ENCODE measurements at regions not wholly inside any gene's neighbourhood (a gene's known extent, or its start where the extent isn't known, plus 50 kb on each side); places are given as distances from the start of the nearest gene placed in this dataset.
"Not testable (repeated sequence)": the region's sequence is repeated elsewhere in the genome, so short reads cannot be mapped to it uniquely, and the experiment has no call there.

GRCh38 chr2:161513295-161514032, 97.4 kb downstream of the TBR1 start:
- in situ Hi-C loops (cut with HindIII; ENCODE audit: low sequenced_read_pairs); DNase-seq (ENCODE audit: low read depth); H3K4me3 ChIP-seq (ENCODE audit: low read depth, low read length): not testable (repeated sequence)

- no peak for TF ChIP-seq CTCF (IDR thresholded peaks at IDR 0.05; ENCODE audit: low read depth, low read length, missing control alignments)
- H3K4me3 ChIP-seq (ENCODE audit: low read depth, low read length): no peak overlapping the region
- no peak for DNase-seq (ENCODE audit: low read depth)
- in situ Hi-C loops (cut with HindIII; ENCODE audit: low sequenced_read_pairs): no loop called here
Observed at GRCh38 chr2:161522796-161523195, 101.4 kb upstream of the SLC4A10 start.

- no peak overlapping the region for H3K4me3 ChIP-seq (ENCODE audit: low read depth, low read length)
- no peak for DNase-seq (ENCODE audit: low read depth)
- no peak for TF ChIP-seq CTCF (IDR thresholded peaks at IDR 0.05; ENCODE audit: low read depth, low read length, missing control alignments)
- in situ Hi-C loops (cut with HindIII; ENCODE audit: low sequenced_read_pairs): no loop called here
Observed at GRCh38 chr2:161533218-161533617, 91.0 kb upstream of the SLC4A10 start.

GRCh38 chr2:161546635-161547034, 77.6 kb upstream of the SLC4A10 start:
- DNase-seq (ENCODE audit: low read depth): no peak
- in situ Hi-C loops (cut with HindIII; ENCODE audit: low sequenced_read_pairs): no loop called here
- TF ChIP-seq CTCF (IDR thresholded peaks at IDR 0.05; ENCODE audit: low read depth, low read length, missing control alignments): no peak
- no peak overlapping the region for H3K4me3 ChIP-seq (ENCODE audit: low read depth, low read length)

GRCh38 chr2:161547130-161547529, 77.1 kb upstream of the SLC4A10 start:
- no peak for DNase-seq (ENCODE audit: low read depth)
- in situ Hi-C loops (cut with HindIII; ENCODE audit: low sequenced_read_pairs): no loop called here
- no peak for TF ChIP-seq CTCF (IDR thresholded peaks at IDR 0.05; ENCODE audit: low read depth, low read length, missing control alignments)
- no peak overlapping the region for H3K4me3 ChIP-seq (ENCODE audit: low read depth, low read length)

GRCh38 chr2:161552015-161552414, 72.2 kb upstream of the SLC4A10 start:
- in situ Hi-C loops (cut with HindIII; ENCODE audit: low sequenced_read_pairs): no loop called here
- no peak overlapping the region for H3K4me3 ChIP-seq (ENCODE audit: low read depth, low read length)
- no peak for TF ChIP-seq CTCF (IDR thresholded peaks at IDR 0.05; ENCODE audit: low read depth, low read length, missing control alignments)
- no peak for DNase-seq (ENCODE audit: low read depth)

- in situ Hi-C loops (cut with HindIII; ENCODE audit: low sequenced_read_pairs): no loop called here
Observed at GRCh38 chr2:161555826-161556225, 68.4 kb upstream of the SLC4A10 start.

More at GRCh38 chr2:161555826-161556225, 68.4 kb upstream of the SLC4A10 start:
- H3K4me3 ChIP-seq (ENCODE audit: low read depth, low read length): no peak overlapping the region
- no peak for DNase-seq (ENCODE audit: low read depth)
- TF ChIP-seq CTCF (IDR thresholded peaks at IDR 0.05; ENCODE audit: low read depth, low read length, missing control alignments): no peak
